ENCODE measurements at regions not wholly inside any gene's neighbourhood (a gene's known extent, or its start where the extent isn't known, plus 50 kb on each side); places are given as distances from the start of the nearest gene placed in this dataset.

GRCh38 chr9:30773427-30773826 lies 1611.0 kb upstream of the ACO1 start:
- no peaks in the 10 kb centered on the region for H3F3A ChIP-seq (ENCODE audit: insufficient read depth, low read length)
- H3K9me3 ChIP-seq (ENCODE audit: low read length) = no peaks in the 10 kb centered on the region
- no peaks in the 10 kb centered on the region for H4K20me1 ChIP-seq (ENCODE audit: insufficient read depth, low read length)
- H3K27me3 ChIP-seq (ENCODE audit: insufficient read depth, low read length) = no peaks in the 10 kb centered on the region
- no peak overlapping the region for H3K4me2 ChIP-seq (ENCODE audit: low read length)
- H3K9me2 ChIP-seq (ENCODE audit: low read depth, low read length) = no peaks in the 10 kb centered on the region; the same call in 1 of the 2 replicates
- TF ChIP-seq EZH2 (IDR thresholded peaks at IDR 0.05; ENCODE audit: borderline replicate concordance, low read length) (no peak), CTCF (IDR thresholded peaks at IDR 0.05; ENCODE audit: low read length) (no peak)
- no peaks in the 10 kb centered on the region for H3K79me2 ChIP-seq (ENCODE audit: insufficient read depth, low read length)
- H3K9ac ChIP-seq (ENCODE audit: low read length) = no peak overlapping the region
- H3K4me1 ChIP-seq (ENCODE audit: insufficient read depth, low read length, severe bottlenecking) = no peaks in the 10 kb centered on the region
- no peak overlapping the region for H3K27ac ChIP-seq (ENCODE audit: low read depth, low read length, poor library complexity, severe bottlenecking)
- H3K36me3 ChIP-seq (ENCODE audit: insufficient read depth, low read length) = no peaks in the 10 kb centered on the region
- H3K4me3 ChIP-seq (ENCODE audit: low read depth, low read length, poor library complexity, severe bottlenecking) = no peak overlapping the region
- no peak overlapping the region for H2AFZ ChIP-seq (ENCODE audit: low read length)

- Histone ChIP-seq H4K20me1 (ENCODE audit: insufficient read depth, low read length) (no peaks in the 10 kb centered on the region), H3K9me2 (ENCODE audit: low read depth, low read length) (no peaks in the 10 kb centered on the region; the same call in 1 of the 2 replicates)
These were observed 1610.1 kb upstream of the ACO1 start for GRCh38 chr9:30774326-30774725.

GRCh38 chr9:30775236-30775635 lies 1609.2 kb upstream of the ACO1 start:
- Histone ChIP-seq H3K4me2 (ENCODE audit: low read length) (no peak overlapping the region), H3K4me1 (ENCODE audit: insufficient read depth, low read length, severe bottlenecking) (no peaks in the 10 kb centered on the region), H4K20me1 (ENCODE audit: insufficient read depth, low read length) (no peaks in the 10 kb centered on the region), H3K36me3 (ENCODE audit: insufficient read depth, low read length) (no peaks in the 10 kb centered on the region), H3K79me2 (ENCODE audit: insufficient read depth, low read length) (no peaks in the 10 kb centered on the region), H3K9ac (ENCODE audit: low read length) (no peak overlapping the region), H3K27me3 (ENCODE audit: insufficient read depth, low read length) (no peaks in the 10 kb centered on the region), H3K9me3 (ENCODE audit: low read length) (no peaks in the 10 kb centered on the region), H3K27ac (ENCODE audit: low read depth, low read length, poor library complexity, severe bottlenecking) (no peak overlapping the region), H3F3A (ENCODE audit: insufficient read depth, low read length) (no peaks in the 10 kb centered on the region), H3K4me3 (ENCODE audit: low read depth, low read length, poor library complexity, severe bottlenecking) (no peak overlapping the region), H3K9me2 (ENCODE audit: low read depth, low read length) (no peaks in the 10 kb centered on the region; the same call in 1 of the 2 replicates), H2AFZ (ENCODE audit: low read length) (no peak overlapping the region)
- TF ChIP-seq EZH2 (IDR thresholded peaks at IDR 0.05; ENCODE audit: borderline replicate concordance, low read length) (no peak), CTCF (IDR thresholded peaks at IDR 0.05; ENCODE audit: low read length) (no peak)

More at GRCh38 chr9:30774326-30774725, 1610.1 kb upstream of the ACO1 start:
- Histone ChIP-seq H3K36me3 (ENCODE audit: insufficient read depth, low read length) (no peaks in the 10 kb centered on the region), H3K4me2 (ENCODE audit: low read length) (no peak overlapping the region), H3K9ac (ENCODE audit: low read length) (no peak overlapping the region), H3K27me3 (ENCODE audit: insufficient read depth, low read length) (no peaks in the 10 kb centered on the region), H3K4me3 (ENCODE audit: low read depth, low read length, poor library complexity, severe bottlenecking) (no peak overlapping the region), H3K27ac (ENCODE audit: low read depth, low read length, poor library complexity, severe bottlenecking) (no peak overlapping the region), H3F3A (ENCODE audit: insufficient read depth, low read length) (no peaks in the 10 kb centered on the region), H3K4me1 (ENCODE audit: insufficient read depth, low read length, severe bottlenecking) (no peaks in the 10 kb centered on the region), H3K9me3 (ENCODE audit: low read length) (no peaks in the 10 kb centered on the region), H2AFZ (ENCODE audit: low read length) (no peak overlapping the region), H3K79me2 (ENCODE audit: insufficient read depth, low read length) (no peaks in the 10 kb centered on the region)
- no peak for TF ChIP-seq EZH2 (IDR thresholded peaks at IDR 0.05; ENCODE audit: borderline replicate concordance, low read length)
- TF ChIP-seq CTCF (IDR thresholded peaks at IDR 0.05; ENCODE audit: low read length) = peak; percentile 46
